Breast epithelium (tissue), 4 donors: ENCODE measurements at regions not wholly inside any gene's neighbourhood (a gene's known extent, or its start where the extent isn't known, plus 50 kb on each side); places are given as distances from the start of the nearest gene placed in this dataset.

ENCODE experiments used
- DNase-seq, 2 donors: peaks; one replicate each; pipeline ENCODE4 v3.0.0-alpha.2; 2019; ENCODE audit warnings: low spot score in 2 of 2
- H3K27ac ChIP-seq, 2 donors: fragments of 200-600 bp; sonication (generic) in 1 of 2; one replicate each; pipeline ENCODE4 v1.5.1; 2016 to 2019; ENCODE audit warnings: mild to moderate bottlenecking in 1 of 2
- H3K27me3 ChIP-seq, 2 donors: fragments of 200-600 bp; sonication (generic) in 1 of 2; one replicate each; pipeline versions ENCODE4 v1.5.1 to v1.6.0; 2017 to 2019; ENCODE audit warnings: control low read depth in 1 of 2, mild to moderate bottlenecking in 1 of 2
- H3K36me3 ChIP-seq: fragments of 200-600 bp; one replicate; pipeline ENCODE4 v1.5.1; 2019
- H3K4me1 ChIP-seq, 2 donors: fragments of 200-600 bp; sonication (generic); one replicate each; pipeline ENCODE4 v1.5.1; 2016 to 2019; ENCODE audit warnings: control low read depth in 1 of 2
- H3K4me3 ChIP-seq, 3 donors: fragments of 200-600 bp; sonication (generic); 1 replicate in 2 of 3; 2 replicates in 1 of 3; pipeline ENCODE4 v1.5.1; 2016 to 2019; ENCODE audit warnings: mild to moderate bottlenecking in 3 of 3, moderate library complexity in 2 of 3
- H3K9me3 ChIP-seq, 2 donors: fragments of 200-600 bp; sonication (generic) in 1 of 2; one replicate each; pipeline ENCODE4 v1.5.1; 2016 to 2019; ENCODE audit warnings: control low read depth in 1 of 2
- POLR2A ChIP-seq: fragments of 450-650 bp; IDR thresholded peaks from one replicate; pipeline ENCODE4 v1.6.1; 2016; ENCODE audit warnings: antibody characterized with exemption, mild to moderate bottlenecking, moderate library complexity
- POLR2AphosphoS5 ChIP-seq, 3 donors: sonication (generic); formaldehyde crosslinking; IDR thresholded peaks; one replicate each; pipeline ENCODE4 v1.6.1; 2017; ENCODE audit warnings: antibody characterized with exemption in 3 of 3
- intact Hi-C: fragments of 100-400 bp; cut with DNase I; formaldehyde crosslinking; loops from one replicate; pipeline ENCODE4 v1.15.1; 2023; ENCODE audit warnings: low total_unique reads
- TF ChIP-seq, protein P1 (sequence below), 3 donors: fragments of 450-650 bp; IDR thresholded peaks; one replicate each; pipeline ENCODE4 v1.5.1; 2016 to 2017; ENCODE audit warnings: antibody characterized with exemption in 3 of 3, mild to moderate bottlenecking in 3 of 3, moderate library complexity in 3 of 3

DNA sequence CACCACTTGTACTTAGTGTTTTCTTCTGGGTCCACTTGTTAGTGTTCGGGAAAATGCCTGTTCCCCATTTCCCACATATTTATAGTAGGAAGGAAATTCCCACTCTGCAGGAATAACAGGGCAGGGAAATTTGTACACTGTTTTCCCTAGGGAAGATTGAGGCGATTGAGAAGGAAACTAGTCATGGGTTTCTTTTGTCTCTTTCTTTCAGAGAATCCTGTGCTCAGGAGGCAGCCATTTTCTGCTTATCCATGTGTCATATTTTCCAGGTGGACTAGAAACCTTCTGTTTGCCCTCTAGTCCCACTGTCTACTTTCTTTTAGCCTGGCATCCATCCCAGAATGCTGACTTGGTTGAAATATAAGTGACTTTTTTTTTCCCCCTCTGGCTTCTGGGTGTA, 299.1 kb upstream of the ANKRD50 start:
- DNase-seq, result no peak
- intact Hi-C loops, result no loop called here
- Histone ChIP-seq H3K4me1 (no peaks in the 10 kb centered on the region), H3K27me3 (no peaks in the 10 kb centered on the region), H3K27ac (no peak overlapping the region), H3K36me3 (no peaks in the 10 kb centered on the region), H3K9me3 (no peaks in the 10 kb centered on the region), H3K4me3 (no peak overlapping the region)
- TF ChIP-seq, protein P1, sequence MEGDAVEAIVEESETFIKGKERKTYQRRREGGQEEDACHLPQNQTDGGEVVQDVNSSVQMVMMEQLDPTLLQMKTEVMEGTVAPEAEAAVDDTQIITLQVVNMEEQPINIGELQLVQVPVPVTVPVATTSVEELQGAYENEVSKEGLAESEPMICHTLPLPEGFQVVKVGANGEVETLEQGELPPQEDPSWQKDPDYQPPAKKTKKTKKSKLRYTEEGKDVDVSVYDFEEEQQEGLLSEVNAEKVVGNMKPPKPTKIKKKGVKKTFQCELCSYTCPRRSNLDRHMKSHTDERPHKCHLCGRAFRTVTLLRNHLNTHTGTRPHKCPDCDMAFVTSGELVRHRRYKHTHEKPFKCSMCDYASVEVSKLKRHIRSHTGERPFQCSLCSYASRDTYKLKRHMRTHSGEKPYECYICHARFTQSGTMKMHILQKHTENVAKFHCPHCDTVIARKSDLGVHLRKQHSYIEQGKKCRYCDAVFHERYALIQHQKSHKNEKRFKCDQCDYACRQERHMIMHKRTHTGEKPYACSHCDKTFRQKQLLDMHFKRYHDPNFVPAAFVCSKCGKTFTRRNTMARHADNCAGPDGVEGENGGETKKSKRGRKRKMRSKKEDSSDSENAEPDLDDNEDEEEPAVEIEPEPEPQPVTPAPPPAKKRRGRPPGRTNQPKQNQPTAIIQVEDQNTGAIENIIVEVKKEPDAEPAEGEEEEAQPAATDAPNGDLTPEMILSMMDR (IDR thresholded peaks at IDR 0.05), result no peak
- TF ChIP-seq POLR2AphosphoS5 (IDR thresholded peaks at IDR 0.05) (no peak), POLR2A (no peak)

DNA sequence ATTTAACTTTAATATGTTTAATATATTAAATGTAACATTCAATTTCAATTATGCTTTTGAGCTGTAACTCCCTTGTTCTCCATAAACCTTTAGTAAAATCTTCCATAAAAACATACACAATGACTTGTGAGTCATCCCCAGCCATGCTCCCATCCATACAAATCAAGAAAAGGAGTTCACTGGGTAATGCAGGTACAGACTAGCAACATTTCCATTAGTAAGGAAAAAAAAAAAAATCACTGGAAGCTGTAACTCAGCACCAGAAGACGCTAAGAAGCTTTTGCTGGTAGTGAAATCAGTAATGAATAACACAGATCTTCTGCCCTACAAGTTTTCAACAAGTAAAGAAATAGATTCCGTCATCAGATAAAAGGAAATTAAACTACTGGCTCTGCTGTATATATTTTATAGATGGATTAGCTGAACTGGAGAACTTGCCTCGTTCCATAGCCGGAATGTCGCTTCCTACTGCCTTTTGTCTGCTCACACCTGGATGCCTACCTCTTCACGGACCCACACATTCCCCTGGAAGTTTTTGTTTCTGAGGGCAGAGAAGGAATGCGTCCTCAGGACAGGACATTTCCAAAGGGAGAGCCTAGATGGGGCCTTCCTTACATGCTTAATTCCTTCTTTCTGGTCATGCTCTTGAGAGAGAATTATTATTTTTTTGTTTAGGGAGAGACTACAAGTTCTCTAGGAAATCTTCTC, 298.4 kb upstream of the ANKRD50 start:
- TF ChIP-seq POLR2AphosphoS5 (IDR thresholded peaks at IDR 0.05) (no peak), POLR2A (no peak)
- TF ChIP-seq, protein P1 (IDR thresholded peaks at IDR 0.05), result no peak
- Histone ChIP-seq H3K4me1 (no peaks in the 10 kb centered on the region), H3K27me3 (no peaks in the 10 kb centered on the region), H3K9me3 (no peaks in the 10 kb centered on the region), H3K36me3 (no peaks in the 10 kb centered on the region), H3K27ac (no peak overlapping the region), H3K4me3 (no peak overlapping the region)
- DNase-seq, result no peak
- intact Hi-C loops, result no loop called here

DNA sequence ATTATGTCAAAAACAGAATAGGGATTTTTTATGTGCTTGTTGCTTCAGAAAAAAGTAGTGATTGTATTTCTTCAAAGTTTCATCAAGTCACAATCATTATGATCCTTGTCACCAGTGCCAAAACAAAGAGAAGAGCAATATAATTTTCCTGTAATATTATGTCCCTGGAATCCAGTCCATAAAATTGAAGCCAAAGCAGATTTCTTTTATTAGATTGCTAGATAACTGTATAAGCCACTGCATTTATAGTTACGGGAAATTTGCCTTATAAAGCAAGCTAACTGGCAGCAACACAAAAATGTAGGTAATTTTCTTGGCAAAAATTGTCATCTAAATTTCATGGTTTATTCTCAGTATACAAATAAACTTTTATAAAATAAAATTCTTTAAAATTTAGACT, 296.1 kb upstream of the ANKRD50 start:
- TF ChIP-seq POLR2A, result no peak
- TF ChIP-seq POLR2AphosphoS5 (IDR thresholded peaks at IDR 0.05), result no peak
- TF ChIP-seq, protein P1 (IDR thresholded peaks at IDR 0.05), result no peak

DNA sequence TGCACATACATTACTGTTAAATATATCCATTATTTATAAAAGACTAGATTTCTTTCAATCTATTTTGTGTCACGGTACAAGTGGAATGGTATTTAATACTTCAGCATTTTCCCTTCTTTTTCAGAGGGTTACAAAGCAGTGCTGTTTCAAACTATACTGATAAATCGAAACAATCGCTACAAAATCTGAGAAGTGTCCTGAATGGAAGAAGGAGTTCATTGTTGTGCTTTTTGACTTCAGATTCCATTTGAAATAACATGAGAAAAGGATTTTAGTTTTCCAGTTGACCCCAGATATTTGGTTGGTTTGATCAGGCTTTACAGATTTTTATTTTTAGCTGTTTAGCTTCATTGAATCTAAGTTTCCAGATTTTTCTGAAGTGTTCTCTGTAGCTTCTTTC, 292.1 kb upstream of the ANKRD50 start:
- no peak for TF ChIP-seq POLR2A
- TF ChIP-seq, protein P1 (IDR thresholded peaks at IDR 0.05), result no peak
- no peak for TF ChIP-seq POLR2AphosphoS5 (IDR thresholded peaks at IDR 0.05)
- DNase-seq, result no peak
- H3K27me3 ChIP-seq, result no peaks in the 10 kb centered on the region
- no peak overlapping the region for H3K27ac ChIP-seq
- H3K36me3 ChIP-seq, result no peaks in the 10 kb centered on the region
- intact Hi-C loops, result no loop called here
- H3K4me3 ChIP-seq, result no peak overlapping the region
- no peaks in the 10 kb centered on the region for H3K9me3 ChIP-seq
- no peaks in the 10 kb centered on the region for H3K4me1 ChIP-seq

More for the DNA sequence above, 296.1 kb upstream of the ANKRD50 start:
- no peak overlapping the region for H3K27ac ChIP-seq
- no peaks in the 10 kb centered on the region for H3K4me1 ChIP-seq
- H3K36me3 ChIP-seq, result no peaks in the 10 kb centered on the region
- no peak overlapping the region for H3K4me3 ChIP-seq
- no peaks in the 10 kb centered on the region for H3K9me3 ChIP-seq
- H3K27me3 ChIP-seq, result no peaks in the 10 kb centered on the region
- DNase-seq, result no peak
- intact Hi-C loops, result no loop called here

DNA sequence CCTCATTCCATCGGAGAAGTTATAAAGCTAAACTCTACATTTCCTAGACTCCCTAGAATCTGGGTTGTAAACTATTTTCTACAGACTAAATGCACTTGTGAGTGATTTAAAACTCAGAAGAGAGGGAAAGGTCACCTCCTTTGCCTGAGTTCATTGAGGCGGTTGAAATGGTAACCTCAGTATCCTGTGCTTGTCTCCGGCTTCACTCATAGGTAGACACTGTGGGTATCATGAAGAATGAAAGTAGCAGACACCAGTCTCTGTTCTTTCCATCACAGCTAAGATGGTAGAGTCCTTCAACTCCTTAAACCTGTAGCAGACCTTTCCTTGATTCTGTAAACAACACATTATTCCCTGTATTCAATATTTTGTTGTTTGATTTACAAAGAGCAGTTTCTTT, 291.3 kb upstream of the ANKRD50 start:
- Histone ChIP-seq H3K4me1 (no peaks in the 10 kb centered on the region), H3K9me3 (no peaks in the 10 kb centered on the region), H3K27ac (no peak overlapping the region), H3K4me3 (no peak overlapping the region), H3K36me3 (no peaks in the 10 kb centered on the region), H3K27me3 (no peaks in the 10 kb centered on the region)
- TF ChIP-seq POLR2A, result no peak
- TF ChIP-seq, protein P1 (IDR thresholded peaks at IDR 0.05), result no peak
- TF ChIP-seq POLR2AphosphoS5 (IDR thresholded peaks at IDR 0.05), result no peak
- no peak for DNase-seq
- intact Hi-C loops, result no loop called here
